CD4-positive, alpha-beta T cell treated with Interleukin-21 for 1 hour (primary cell): ENCODE measurements at regions not wholly inside any gene's neighbourhood (a gene's known extent, or its start where the extent isn't known, plus 50 kb on each side); places are given as distances from the start of the nearest gene placed in this dataset.
"Not testable (repeated sequence)": the region's sequence is repeated elsewhere in the genome, so short reads cannot be mapped to it uniquely, and the experiment has no call there.

Experiments used
- DNase-seq: peaks from one replicate; pipeline ENCODE4 v3.0.0-alpha.2; 2020

DNA sequence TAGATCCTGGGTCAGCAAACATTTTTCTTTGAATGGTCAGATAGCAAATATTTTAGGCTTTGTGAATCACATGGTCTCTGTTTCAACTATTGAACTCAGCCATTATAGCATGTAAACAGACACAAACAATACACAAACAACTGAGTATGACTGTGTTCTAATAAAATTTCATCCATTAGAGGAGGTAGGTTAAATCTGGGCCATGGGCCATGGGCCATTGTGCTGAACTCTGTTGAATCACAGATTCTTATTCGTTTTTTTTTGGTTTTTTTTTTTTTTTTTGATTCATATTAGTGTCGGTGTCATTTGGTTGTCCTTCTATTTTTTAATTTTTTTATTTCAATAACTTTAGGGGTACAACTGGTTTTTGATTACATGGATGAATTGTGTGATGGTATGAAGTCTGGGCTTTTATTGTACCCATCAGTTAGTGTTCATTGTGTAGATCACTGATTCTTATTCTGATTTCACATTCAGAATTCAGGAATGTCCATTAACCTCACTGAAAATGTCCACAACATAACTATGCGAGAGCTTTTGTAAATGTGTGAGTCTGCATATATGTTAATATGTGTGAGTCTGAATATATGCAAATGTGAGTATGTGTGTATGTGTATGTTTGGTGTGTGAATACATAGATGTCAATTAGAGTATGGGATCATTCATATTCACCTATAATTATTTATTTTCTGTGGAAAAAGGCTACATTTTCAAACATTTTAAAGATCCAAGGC, 443.7 kb upstream of the GRM3 start:
- DNase-seq, result no peak

DNA sequence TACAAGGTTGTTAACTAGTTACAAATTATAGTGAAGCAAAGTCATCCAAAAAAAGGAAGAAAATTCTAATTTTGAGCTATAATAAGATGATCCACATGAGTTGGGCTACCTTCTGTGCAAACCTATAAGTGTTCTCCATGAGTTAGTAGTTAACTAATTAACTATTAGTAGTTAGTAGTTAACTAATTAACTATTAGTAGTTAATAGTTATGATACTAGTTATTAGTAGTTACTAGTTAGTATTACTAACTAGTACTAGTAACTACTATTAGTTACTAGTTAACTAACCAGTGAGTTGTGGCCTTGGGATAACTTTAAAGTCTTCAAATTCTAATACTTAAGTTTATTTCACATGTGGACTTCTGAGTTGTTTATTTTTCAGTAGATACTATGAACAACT, 453.4 kb upstream of the GRM3 start:
- no peak for DNase-seq

DNA sequence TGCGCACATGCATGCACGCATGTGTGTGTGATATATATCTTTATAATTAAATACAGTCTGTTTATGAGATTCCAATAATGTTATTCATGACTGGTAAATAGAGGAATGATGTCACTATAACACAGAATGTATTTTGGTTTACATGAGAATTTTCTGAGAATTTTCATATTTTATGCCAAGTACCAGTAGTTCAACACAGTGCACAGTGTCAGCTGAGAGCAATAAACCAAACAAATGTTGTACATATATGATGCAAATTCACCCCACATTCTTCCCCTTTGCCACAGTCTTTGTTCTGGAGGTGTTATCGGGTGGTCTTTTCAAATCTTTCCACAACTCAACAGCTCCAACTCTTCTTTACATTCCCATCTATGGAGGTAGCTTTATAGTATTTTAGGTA, 462.2 kb upstream of the GRM3 start:
- no peak for DNase-seq

DNA sequence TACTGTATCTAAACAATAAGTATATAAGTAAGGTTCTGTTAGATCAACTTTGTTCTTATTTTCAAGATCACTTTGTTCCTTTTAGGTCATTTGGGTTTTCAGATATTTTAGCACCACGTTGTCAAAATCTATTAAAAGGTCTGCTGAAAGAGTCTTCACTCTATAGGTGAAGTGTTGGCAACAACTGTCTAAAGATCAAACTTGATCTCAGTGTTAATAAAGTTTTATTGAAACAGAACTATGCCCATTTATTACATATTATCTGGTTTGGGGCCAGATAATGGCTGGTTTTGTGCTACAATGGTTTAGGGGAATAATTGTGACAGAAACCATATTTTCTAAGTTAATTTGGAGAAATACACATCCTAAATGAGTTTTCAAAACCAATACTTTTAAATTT, 478.9 kb upstream of the GRM3 start:
- no peak for DNase-seq

- DNase-seq, result no peak
Observed at GRCh38 chr7:86158111-86158510, 485.6 kb upstream of the GRM3 start.

GRCh38 chr7:86155623-86156022, 488.1 kb upstream of the GRM3 start:
- no peak for DNase-seq

- DNase-seq, result no peak
Observed at GRCh38 chr7:86152926-86153325, 490.8 kb upstream of the GRM3 start.

- DNase-seq, result no peak
Observed at GRCh38 chr7:86149024-86149665, 494.6 kb upstream of the GRM3 start.

DNA sequence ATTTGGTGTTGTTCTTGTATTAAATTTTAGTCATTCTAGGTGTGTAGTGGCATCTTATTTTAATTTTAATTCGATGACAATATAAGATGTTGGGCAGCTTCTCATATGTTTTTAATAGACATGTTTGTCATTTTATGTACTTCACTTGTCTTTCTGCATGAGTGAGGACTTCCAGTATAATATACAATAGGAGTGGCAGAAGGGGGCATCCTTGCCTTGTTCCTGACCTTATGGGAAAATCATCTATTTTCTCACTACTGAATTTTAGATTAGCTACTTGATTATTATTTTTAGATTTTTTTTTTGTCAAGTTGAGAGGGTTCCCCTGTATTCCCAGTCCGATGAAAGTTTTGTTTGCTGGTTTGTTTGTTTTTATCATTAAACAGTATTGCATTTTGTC, 495.2 kb upstream of the GRM3 start:
- DNase-seq, result no peak

DNA sequence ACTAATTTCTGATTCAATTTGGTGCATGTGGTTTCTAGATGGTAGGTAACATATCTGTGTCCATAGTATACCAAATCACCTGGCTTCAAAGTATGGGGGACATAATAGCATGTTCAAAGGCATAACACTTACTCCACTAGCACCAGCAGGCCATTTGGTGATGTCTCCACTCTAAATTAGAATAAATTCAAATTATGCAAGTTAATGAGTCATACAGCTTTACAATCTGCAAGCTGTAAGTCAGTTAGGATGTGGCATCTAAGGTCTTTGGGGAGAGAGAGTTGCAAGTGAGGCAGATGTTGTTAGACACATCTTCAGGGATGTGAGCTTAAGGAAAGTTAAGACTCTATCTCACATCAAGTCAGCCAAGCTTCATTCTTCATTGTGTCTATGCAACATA, 506.4 kb upstream of the GRM3 start:
- no peak for DNase-seq

DNA sequence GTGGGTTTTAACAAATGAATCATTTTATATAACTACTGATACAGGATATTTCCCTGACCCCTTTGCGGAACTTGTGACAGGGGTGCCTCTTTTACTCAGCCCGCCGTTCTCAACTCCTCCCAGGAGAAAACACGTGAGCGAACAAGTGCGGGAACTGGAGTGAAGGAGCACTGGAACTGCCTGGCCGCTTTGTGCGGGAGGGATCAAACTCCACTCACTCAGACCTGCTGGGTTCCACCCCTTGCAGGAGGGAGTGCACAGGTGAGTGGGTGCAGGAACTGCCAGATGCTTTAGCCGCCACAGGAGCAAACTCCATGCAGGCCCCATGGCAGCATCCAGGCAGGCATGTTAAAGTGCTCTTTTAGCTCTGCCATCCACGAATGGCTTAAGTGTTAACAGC, 513.4 kb upstream of the GRM3 start:
- no peak for DNase-seq

DNA sequence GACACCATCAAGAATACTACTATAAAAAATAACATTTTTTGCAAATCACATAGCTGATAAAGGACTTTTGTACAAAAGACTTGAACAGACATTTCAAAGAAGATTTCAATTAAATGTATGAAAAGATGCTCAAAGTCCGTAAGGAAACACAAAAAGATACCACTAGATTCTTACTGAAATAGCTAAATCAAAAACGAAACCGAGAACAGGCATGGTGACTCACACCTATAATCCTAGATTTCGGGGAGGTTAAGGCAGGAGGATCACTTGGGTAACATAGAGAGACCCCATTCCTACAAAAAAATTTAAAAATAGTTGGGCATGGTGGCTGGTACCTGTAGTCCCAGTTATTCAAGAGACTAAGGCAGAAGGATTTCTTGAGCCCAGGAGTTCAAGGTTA, 520.2 kb upstream of the GRM3 start:
- no peak for DNase-seq

- DNase-seq, result no peak
Observed at GRCh38 chr7:86094166-86094669, 549.5 kb upstream of the GRM3 start.

DNA sequence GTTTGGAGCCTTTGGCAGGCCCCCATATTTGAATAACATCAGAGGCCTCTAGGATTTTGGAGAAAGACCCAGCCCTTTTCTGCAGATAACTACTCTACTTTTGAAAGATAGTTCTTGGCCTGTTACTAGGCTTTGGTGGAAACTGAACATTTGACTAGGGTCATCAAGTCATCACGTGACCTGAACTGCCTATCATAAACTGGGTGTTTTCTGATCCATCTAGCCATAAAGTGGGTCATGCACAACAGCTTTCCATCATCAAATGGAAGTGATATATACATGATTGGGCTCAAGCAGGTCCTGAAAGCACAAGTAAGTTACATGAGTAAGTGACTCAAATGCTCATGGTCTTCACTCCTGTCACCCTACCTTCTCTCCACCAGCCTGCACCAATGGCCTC, 552.3 kb upstream of the GRM3 start:
- DNase-seq, result no peak

GRCh38 chr7:86089455-86089854, 554.3 kb upstream of the GRM3 start:
- no peak for DNase-seq

DNA sequence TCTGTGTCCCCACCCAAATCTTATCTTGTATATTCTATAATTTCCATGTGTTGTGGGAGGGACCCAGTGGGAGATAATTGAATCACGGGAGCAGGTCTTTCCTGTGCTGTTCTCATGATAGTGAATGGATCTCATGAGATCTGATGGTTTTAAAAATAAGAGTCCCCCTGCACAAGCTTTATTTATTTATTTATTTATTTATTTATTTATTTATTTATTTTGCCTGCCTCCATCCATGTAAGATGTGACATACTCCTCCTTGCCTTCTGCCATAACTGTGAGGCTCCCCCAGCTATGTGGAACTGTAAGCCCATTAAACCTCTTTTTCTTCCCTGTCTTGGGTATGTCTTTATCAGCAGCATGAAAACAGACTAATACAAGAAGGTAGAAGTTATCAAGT, 579.1 kb upstream of the GRM3 start:
- not testable (repeated sequence) for DNase-seq

DNA sequence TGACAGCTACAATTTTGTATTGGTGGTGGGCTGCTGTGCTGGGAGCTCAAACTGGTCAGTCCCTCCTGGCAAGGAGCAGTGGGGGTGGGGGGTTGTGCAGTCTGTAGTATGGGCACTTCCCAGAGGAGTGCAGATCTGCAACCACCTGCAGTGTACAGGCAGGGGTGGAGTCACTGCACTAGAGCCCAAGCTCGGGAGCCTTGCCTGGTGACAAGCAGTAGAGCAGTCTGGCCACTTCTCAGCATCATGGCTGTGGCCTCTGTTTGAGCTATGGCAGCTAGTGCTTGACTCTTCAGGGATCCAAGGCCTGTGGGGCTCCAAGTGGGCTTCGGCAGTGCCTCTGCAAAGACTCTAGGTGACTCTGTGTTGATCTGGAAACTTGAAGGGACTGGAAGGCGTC, 585.1 kb upstream of the GRM3 start:
- DNase-seq, result no peak

- DNase-seq, result no peak
Observed at GRCh38 chr7:86050918-86051317, 592.8 kb upstream of the GRM3 start.

DNA sequence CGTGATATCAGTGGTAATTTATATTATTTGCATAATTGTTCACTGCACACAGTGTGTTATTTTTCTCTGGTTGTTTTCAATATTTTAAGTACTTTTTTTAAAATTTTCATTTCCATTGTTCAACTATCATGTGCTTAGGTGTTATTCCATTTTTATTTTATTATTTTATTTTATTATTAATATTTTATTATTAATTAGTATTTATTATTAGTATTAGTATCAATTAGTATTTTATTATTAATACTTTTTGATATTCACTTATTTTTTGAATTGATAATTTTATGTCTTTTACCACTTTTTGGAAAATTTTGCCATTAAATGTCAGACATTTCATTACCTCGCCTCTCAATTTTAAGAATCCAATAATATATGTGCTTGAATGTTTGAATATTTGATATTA, 593.8 kb upstream of the GRM3 start:
- DNase-seq, result no peak

DNA sequence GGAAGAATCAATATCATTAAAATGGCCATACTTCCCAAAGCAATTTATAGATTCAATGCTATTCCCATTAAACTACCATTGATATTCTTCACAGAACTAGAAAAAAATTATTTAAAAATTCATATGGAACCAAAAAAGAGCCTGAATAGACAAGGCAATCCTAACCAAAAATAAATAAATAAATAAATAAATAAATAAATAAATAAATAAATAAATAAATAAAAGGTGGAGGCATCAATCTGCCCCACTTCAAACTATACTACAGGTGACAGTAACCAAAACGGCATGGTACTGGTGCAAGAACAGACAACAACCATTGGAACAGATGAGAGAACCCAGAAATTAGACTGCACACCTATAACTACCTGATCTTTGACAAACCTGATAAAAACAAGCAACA, 598.5 kb upstream of the GRM3 start:
- not testable (repeated sequence) for DNase-seq

- no peak for DNase-seq
Observed at GRCh38 chr7:86025807-86026206, 617.9 kb upstream of the GRM3 start.

DNA sequence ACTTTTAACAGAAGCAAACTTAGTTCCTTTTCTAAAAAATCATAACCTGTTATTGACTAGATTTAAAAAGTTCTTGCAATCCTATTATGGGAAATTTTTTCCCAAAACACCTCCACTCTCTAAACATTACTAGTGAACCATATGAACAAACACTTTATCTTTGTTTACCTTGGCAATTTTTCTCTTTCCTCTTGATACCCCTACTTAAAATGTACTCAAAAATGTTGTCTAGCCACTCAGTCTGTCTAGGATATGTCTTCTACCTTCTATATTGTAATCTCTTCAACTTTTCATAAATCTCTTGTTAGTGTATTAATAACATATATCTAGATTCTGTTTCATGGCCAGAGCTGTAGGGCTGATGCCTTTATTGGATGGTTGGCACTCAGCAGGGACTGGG, 630.0 kb upstream of the GRM3 start:
- DNase-seq, result no peak

DNA sequence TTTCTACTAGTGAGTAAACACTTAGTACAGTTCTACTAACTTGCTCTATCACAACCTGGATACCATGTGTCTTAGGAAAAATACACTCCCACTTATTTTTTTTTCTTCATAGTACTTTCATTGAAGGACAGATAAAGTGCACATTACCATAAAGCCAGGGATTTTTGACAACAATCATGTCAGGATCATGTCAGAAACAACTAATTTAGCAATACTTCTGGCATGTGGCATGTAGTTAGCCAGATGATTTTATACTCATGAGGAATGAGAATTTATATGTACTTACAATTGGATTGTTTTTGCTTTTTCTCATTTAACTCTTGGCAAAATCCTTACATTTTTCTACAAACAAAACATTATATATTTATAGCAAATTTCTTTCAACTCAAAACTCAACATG, 630.7 kb upstream of the GRM3 start:
- DNase-seq, result no peak

- DNase-seq, result no peak
Observed at GRCh38 chr7:86008898-86009297, 634.8 kb upstream of the GRM3 start.

GRCh38 chr7:86006909-86007308, 636.8 kb upstream of the GRM3 start:
- DNase-seq, result no peak
